ENCODE measurements at regions not wholly inside any gene's neighbourhood (a gene's known extent, or its start where the extent isn't known, plus 50 kb on each side); places are given as distances from the start of the nearest gene placed in this dataset.
A peak's percentile ranks its signal among the peaks of the same experiment; 100 is the strongest.

GRCh38 chr18:65544701-65545100, 206.1 kb upstream of the CDH7 start:
- no peak for DNase-seq

- no peak for DNase-seq
Measured at GRCh38 chr18:65527879-65528633, 222.8 kb upstream of the CDH7 start.

- no peak for DNase-seq
Measured at GRCh38 chr18:65526099-65526498, 224.7 kb upstream of the CDH7 start.

GRCh38 chr18:65523461-65523860, 227.4 kb upstream of the CDH7 start:
- DNase-seq, result no peak

GRCh38 chr18:65522907-65523306, 227.9 kb upstream of the CDH7 start:
- no peak for DNase-seq

- DNase-seq, result no peak
Measured at GRCh38 chr18:65516209-65516608, 234.6 kb upstream of the CDH7 start.

GRCh38 chr18:65498605-65499004, 252.2 kb upstream of the CDH7 start:
- DNase-seq, result no peak

GRCh38 chr18:65487569-65487968, 263.2 kb upstream of the CDH7 start:
- peak; percentile 25 for DNase-seq

- no peak for DNase-seq
Measured at GRCh38 chr18:65477455-65477854, 273.4 kb upstream of the CDH7 start.

GRCh38 chr18:65468881-65469280, 281.9 kb upstream of the CDH7 start:
- no peak for DNase-seq

GRCh38 chr18:65464361-65464760, 286.5 kb upstream of the CDH7 start:
- no peak for DNase-seq

- DNase-seq, result no peak
Measured at GRCh38 chr18:65459741-65460140, 291.1 kb upstream of the CDH7 start.

- DNase-seq, result no peak
Measured at GRCh38 chr18:65458871-65459270, 291.9 kb upstream of the CDH7 start.

- DNase-seq, result no peak
Measured at GRCh38 chr18:65439188-65439587, 311.6 kb upstream of the CDH7 start.

GRCh38 chr18:65436430-65436829, 314.4 kb upstream of the CDH7 start:
- no peak for DNase-seq

- peak; percentile 6 for DNase-seq
Measured at GRCh38 chr18:65435534-65435933, 315.3 kb upstream of the CDH7 start.

GRCh38 chr18:65429601-65430000, 321.2 kb upstream of the CDH7 start:
- no peak for DNase-seq

- DNase-seq, result no peak
Measured at GRCh38 chr18:65425366-65425765, 325.4 kb upstream of the CDH7 start.

- DNase-seq, result no peak
Measured at GRCh38 chr18:65423776-65424175, 327.0 kb upstream of the CDH7 start.

- DNase-seq, result no peak
Measured at GRCh38 chr18:65422544-65423136, 328.2 kb upstream of the CDH7 start.

GRCh38 chr18:65415098-65415497, 335.7 kb upstream of the CDH7 start:
- no peak for DNase-seq

- DNase-seq, result no peak
Measured at GRCh38 chr18:65414501-65414900, 336.3 kb upstream of the CDH7 start.

GRCh38 chr18:65411061-65411460, 339.8 kb upstream of the CDH7 start:
- no peak for DNase-seq

- DNase-seq, result no peak
Measured at GRCh38 chr18:65409261-65409660, 341.6 kb upstream of the CDH7 start.

- DNase-seq, result no peak
Measured at GRCh38 chr18:65403534-65403933, 347.3 kb upstream of the CDH7 start.

All from NCI-H2227 treated with DMSO at 0.1 percent for 48 hours (cell line).